ENCODE measurements at regions not wholly inside any gene's neighbourhood (a gene's known extent, or its start where the extent isn't known, plus 50 kb on each side); places are given as distances from the start of the nearest gene placed in this dataset.

GRCh38 chr1:177865807-177866206, 104.1 kb downstream of the SEC16B start:
- Mint-ChIP-seq H3K4me1 (ENCODE audit: low read depth) (peaks cover 60% of the 10 kb centered on the region), H3K27me3 (ENCODE audit: insufficient read depth) (no peaks in the 10 kb centered on the region), H3K36me3 (ENCODE audit: low read depth) (no peaks in the 10 kb centered on the region), H3K9me3 (0 out of 2 replicates have a peak, but pooled peaks cover 5% of the 10 kb centered on the region), H3K4me3 (no peak overlapping the region), H3K27ac (no peak overlapping the region)
- no peak for DNase-seq
- no peak for TF ChIP-seq CTCF (IDR thresholded peaks at IDR 0.05)

- no peak for DNase-seq
- Mint-ChIP-seq H3K4me1 (ENCODE audit: low read depth) (peaks cover 53% of the 10 kb centered on the region), H3K27ac (no peak overlapping the region), H3K4me3 (no peak overlapping the region), H3K9me3 (0 out of 2 replicates have a peak, but pooled peaks cover under 1% of the 10 kb centered on the region), H3K36me3 (ENCODE audit: low read depth) (no peaks in the 10 kb centered on the region), H3K27me3 (ENCODE audit: insufficient read depth) (no peaks in the 10 kb centered on the region)
- TF ChIP-seq CTCF (IDR thresholded peaks at IDR 0.05) = no peak
These were observed 105.1 kb downstream of the SEC16B start for GRCh38 chr1:177864538-177865305.

GRCh38 chr1:177863796-177864195, 106.1 kb downstream of the SEC16B start:
- Mint-ChIP-seq H3K27me3 (ENCODE audit: insufficient read depth) (no peaks in the 10 kb centered on the region), H3K4me1 (ENCODE audit: low read depth) (peaks cover 53% of the 10 kb centered on the region), H3K4me3 (no peak overlapping the region), H3K27ac (peak overlapping the region; percentile 60; the same call in 1 of the 2 replicates), H3K9me3 (no peaks in the 10 kb centered on the region), H3K36me3 (ENCODE audit: low read depth) (no peaks in the 10 kb centered on the region)
- DNase-seq = peak; percentile 17
- TF ChIP-seq CTCF (IDR thresholded peaks at IDR 0.05) = no peak

- peak; percentile 21 for DNase-seq
- TF ChIP-seq CTCF (IDR thresholded peaks at IDR 0.05) = no peak
- H3K27me3 Mint-ChIP-seq (ENCODE audit: insufficient read depth) = no peaks in the 10 kb centered on the region
- no peaks in the 10 kb centered on the region for H3K36me3 Mint-ChIP-seq (ENCODE audit: low read depth)
- peak overlapping the region; percentile 60 for H3K27ac Mint-ChIP-seq
- no peaks in the 10 kb centered on the region for H3K9me3 Mint-ChIP-seq
- H3K4me3 Mint-ChIP-seq = peak overlapping the region; percentile 46
- H3K4me1 Mint-ChIP-seq (ENCODE audit: low read depth) = peaks cover 53% of the 10 kb centered on the region
These were observed 106.9 kb downstream of the SEC16B start for GRCh38 chr1:177862916-177863315.

- Mint-ChIP-seq H3K36me3 (ENCODE audit: low read depth) (no peaks in the 10 kb centered on the region), H3K27me3 (ENCODE audit: insufficient read depth) (no peaks in the 10 kb centered on the region), H3K27ac (no peak overlapping the region), H3K4me1 (ENCODE audit: low read depth) (peaks cover 47% of the 10 kb centered on the region), H3K9me3 (no peaks in the 10 kb centered on the region), H3K4me3 (no peak overlapping the region)
- DNase-seq = no peak
- TF ChIP-seq CTCF (IDR thresholded peaks at IDR 0.05) = no peak
These were observed 110.3 kb downstream of the SEC16B start for GRCh38 chr1:177859572-177859971.
